IMR-90 (cell line): ENCODE measurements at regions not wholly inside any gene's neighbourhood (a gene's known extent, or its start where the extent isn't known, plus 50 kb on each side); places are given as distances from the start of the nearest gene placed in this dataset.

ENCODE experiments used
- ATAC-seq: fragments of 200-7000 bp; cut with Tn5 transposase; 2 replicates; pipeline ENCODE4 v1.9.1; 2020; ENCODE audit warnings: low read depth, mild to moderate bottlenecking, moderate library complexity
- BruUV-seq: library from RNA; stranded (reverse); fragments of 400-500 nt; replicated peaks from 2 replicates; lab custom pipeline; 2021; lab: Mats Ljungman, UMichigan
- CTCF ChIA-PET: fragments of 300-600 bp; formaldehyde crosslinking; extraction: SDS; loops from one replicate; lab custom pipeline; 2021; ENCODE audit warnings: antibody characterized with exemption; lab: Yijun Ruan, JAX
- POLR2A ChIA-PET: fragments of 300-600 bp; sonication (Branson Sonifier 250); formaldehyde crosslinking; loops from one replicate; lab custom pipeline; 2022; ENCODE audit warnings: antibody characterized with exemption; ENCODE audit not compliant: unreplicated experiment; lab: Charles Lee
- DNase-seq: peaks from one replicate; pipeline ENCODE4 v3.0.0; 2013
- H2AFZ ChIP-seq: replicated peaks from 2 replicates; pipeline ENCODE3; 2013; ENCODE audit warnings: low read length, mild to moderate bottlenecking; ENCODE audit not compliant: poor library complexity
- H2AK5ac ChIP-seq: 2 replicates; pipeline ENCODE4 v1.6.1; 2013; ENCODE audit warnings: low read depth, low read length, inconsistent platforms
- H2AK9ac ChIP-seq: replicated peaks from 2 replicates; pipeline ENCODE3; 2013; ENCODE audit warnings: mild to moderate bottlenecking, low read depth, low read length, moderate library complexity; ENCODE audit not compliant: poor library complexity
- H2BK120ac ChIP-seq: 2 replicates; pipeline ENCODE4 v1.6.1; 2013; ENCODE audit warnings: low read depth, low read length, inconsistent platforms
- H2BK15ac ChIP-seq: 3 replicates; pipeline ENCODE4 v1.6.1; 2013; ENCODE audit warnings: low read depth, low read length, inconsistent platforms
- H2BK20ac ChIP-seq: 2 replicates; pipeline ENCODE4 v1.6.1; 2013; ENCODE audit warnings: low read depth, mild to moderate bottlenecking, inconsistent platforms, low read length, moderate library complexity
- H2BK5ac ChIP-seq: 2 replicates; pipeline ENCODE4 v1.6.1; 2013; ENCODE audit warnings: mild to moderate bottlenecking, low read depth, low read length, inconsistent platforms; ENCODE audit not compliant: poor library complexity, severe bottlenecking
- H3K14ac ChIP-seq: replicated peaks from 2 replicates; pipeline ENCODE4 v1.6.1; 2013; ENCODE audit warnings: low read depth, low read length, inconsistent platforms
- H3K18ac ChIP-seq: 2 replicates; pipeline ENCODE4 v1.6.1; 2013; ENCODE audit warnings: low read depth, low read length, control low read depth
- H3K23ac ChIP-seq: 2 replicates; pipeline ENCODE4 v1.6.1; 2013; ENCODE audit warnings: low read depth, low read length, inconsistent platforms
- H3K27ac ChIP-seq: 2 replicates; pipeline ENCODE4 v1.5.1; 2013; ENCODE audit warnings: mild to moderate bottlenecking, control low read depth, low read length; ENCODE audit not compliant: insufficient read depth
- H3K27me3 ChIP-seq: 2 replicates; pipeline ENCODE4 v1.6.1; 2013; ENCODE audit warnings: low read length; ENCODE audit not compliant: control insufficient read depth, insufficient read depth
- H3K36me3 ChIP-seq: 2 replicates; pipeline ENCODE4 v1.6.1; 2013; ENCODE audit warnings: low read length, mixed read lengths; ENCODE audit not compliant: control insufficient read depth, insufficient read depth
- H3K4ac ChIP-seq: 2 replicates; pipeline ENCODE4 v1.6.1; 2013; ENCODE audit warnings: low read depth, low read length, inconsistent platforms
- H3K4me1 ChIP-seq: 2 replicates; pipeline ENCODE4 v1.6.1; 2013; ENCODE audit warnings: low read length, mixed read lengths; ENCODE audit not compliant: control insufficient read depth, insufficient read depth
- H3K4me2 ChIP-seq: 2 replicates; pipeline ENCODE4 v1.6.1; 2013; ENCODE audit warnings: low read depth, mild to moderate bottlenecking, control low read depth, low read length, moderate library complexity
- H3K4me3 ChIP-seq: 2 replicates; pipeline ENCODE4 v1.5.1; 2013; ENCODE audit warnings: low read depth, mild to moderate bottlenecking, control low read depth, low read length, moderate library complexity; ENCODE audit not compliant: insufficient read depth
- H3K56ac ChIP-seq: 2 replicates; pipeline ENCODE4 v1.6.1; 2013; ENCODE audit warnings: low read length, inconsistent platforms; ENCODE audit not compliant: insufficient read depth; ENCODE audit errors: extremely low read depth
- H3K79me1 ChIP-seq, 2 experiments: 2 replicates each; pipeline ENCODE4 v1.6.1; 2013; ENCODE audit warnings: low read length in 2 of 2, inconsistent platforms in 1 of 2, low read depth in 1 of 2
- H3K9ac ChIP-seq: 2 replicates; pipeline ENCODE4 v1.6.1; 2013; ENCODE audit warnings: low read depth, low read length, control low read depth
- H3K9me1 ChIP-seq: 2 replicates; pipeline ENCODE4 v1.6.1; 2013; ENCODE audit warnings: low read length, inconsistent platforms; ENCODE audit not compliant: insufficient read depth
- H3K9me3 ChIP-seq: 2 replicates; pipeline ENCODE4 v1.6.1; 2013; ENCODE audit warnings: low read length; ENCODE audit not compliant: control insufficient read depth, insufficient read depth
- H4K20me1 ChIP-seq: 2 replicates; pipeline ENCODE4 v1.6.1; 2013; ENCODE audit warnings: low read length, inconsistent platforms; ENCODE audit not compliant: insufficient read depth
- H4K5ac ChIP-seq: 2 replicates; pipeline ENCODE4 v1.6.1; 2013; ENCODE audit warnings: mild to moderate bottlenecking, low read depth, low read length, control low read depth
- H4K8ac ChIP-seq, 2 experiments: 2 replicates each; pipeline ENCODE4 v1.6.1; 2013; ENCODE audit warnings: low read depth in 2 of 2, low read length in 2 of 2, control low read depth in 1 of 2, inconsistent platforms in 1 of 2
- H4K91ac ChIP-seq: 2 replicates; pipeline ENCODE4 v1.6.1; 2013; ENCODE audit warnings: low read depth, low read length, inconsistent platforms; ENCODE audit not compliant: insufficient read depth
- BHLHE40 ChIP-seq: fragments of 150-350 bp; IDR thresholded peaks from 2 replicates; pipeline ENCODE4 v1.6.1; 2016; ENCODE audit warnings: mild to moderate bottlenecking, low read depth, low read length
- CEBPB ChIP-seq: IDR thresholded peaks from 2 replicates; pipeline ENCODE4 v1.6.1; 2012; ENCODE audit warnings: low read depth, low read length, improper control_type of control experiment
- CHD1 ChIP-seq: IDR thresholded peaks from 2 replicates; pipeline ENCODE4 v1.6.1; 2012; ENCODE audit warnings: low read depth, low read length, improper control_type of control experiment
- FOS ChIP-seq: fragments of 150-350 bp; IDR thresholded peaks from 2 replicates; pipeline ENCODE4 v1.6.1; 2016; ENCODE audit warnings: low read depth, low read length
- MAFK ChIP-seq: IDR thresholded peaks from 2 replicates; pipeline ENCODE4 v1.6.1; 2012; ENCODE audit warnings: low read depth, low read length, improper control_type of control experiment
- MAZ ChIP-seq: IDR thresholded peaks from 2 replicates; pipeline ENCODE4 v1.6.1; 2012; ENCODE audit warnings: low read depth, mild to moderate bottlenecking, low read length, improper control_type of control experiment, moderate library complexity, borderline replicate concordance
- MXI1 ChIP-seq: IDR thresholded peaks from 2 replicates; pipeline ENCODE4 v1.6.1; 2012; ENCODE audit warnings: low read depth, mild to moderate bottlenecking, low read length, moderate library complexity, borderline replicate concordance
- NFE2L2 ChIP-seq: fragments of 150-350 bp; IDR thresholded peaks from 2 replicates; pipeline ENCODE4 v1.6.1; 2016; ENCODE audit warnings: low read depth, mild to moderate bottlenecking, low read length
- POLR2A ChIP-seq: IDR thresholded peaks from 2 replicates; pipeline ENCODE4 v1.6.1; 2012; ENCODE audit warnings: mild to moderate bottlenecking, low read depth, low read length
- RAD21 ChIP-seq: IDR thresholded peaks from 2 replicates; pipeline ENCODE4 v1.6.1; 2012; ENCODE audit warnings: low read length, improper control_type of control experiment
- RCOR1 ChIP-seq: IDR thresholded peaks from 2 replicates; pipeline ENCODE4 v1.6.1; 2012; ENCODE audit warnings: mild to moderate bottlenecking, low read length, improper control_type of control experiment; ENCODE audit not compliant: insufficient replicate concordance
- RFX5 ChIP-seq: IDR thresholded peaks from 2 replicates; pipeline ENCODE4 v1.8.0; 2012; ENCODE audit warnings: low read depth, mild to moderate bottlenecking, low read length, moderate library complexity
- SMC3 ChIP-seq: fragments of 150-350 bp; IDR thresholded peaks from 2 replicates; pipeline ENCODE4 v1.6.1; 2016; ENCODE audit warnings: low read depth, mild to moderate bottlenecking, antibody characterized with exemption, low read length, moderate library complexity
- USF2 ChIP-seq: fragments of 150-350 bp; IDR thresholded peaks from 2 replicates; pipeline ENCODE4 v1.6.1; 2017; ENCODE audit warnings: mild to moderate bottlenecking, antibody characterized with exemption, low read length, low read depth
- WGBS, 2 experiments: methylation state at CpG; one replicate each; pipeline versions ENCODE4 v1.1.5 to v1.1.7; 2013; ENCODE audit warnings: missing lambda C conversion rate in 2 of 2; ENCODE audit not compliant: insufficient read length in 1 of 2; ENCODE audit errors: extremely low coverage in 2 of 2; 5-methylcytosine and 5-hydroxymethylcytosine counted together
- dilution Hi-C: fragments of 300-500 bp; cut with HindIII; formaldehyde crosslinking; loops from one replicate; pipeline ENCODE4 v1.14.3; 2018; ENCODE audit warnings: low sequenced_read_pairs; ENCODE audit not compliant: unreplicated experiment
- in situ Hi-C: fragments of 300-500 bp; cut with MboI; formaldehyde crosslinking; loops from 3 replicates; pipeline ENCODE4 v1.14.3; 2019; ENCODE audit warnings: low sequenced_read_pairs, inconsistent platforms, mixed read lengths
- intact Hi-C: fragments of 100-400 bp; cut with micrococcal nuclease; formaldehyde crosslinking; loops from 2 replicates; pipeline ENCODE4 v1.10.0; 2022
- TF ChIP-seq, protein P1 (sequence below): fragments of 150-350 bp; IDR thresholded peaks from 2 replicates; pipeline ENCODE4 v1.6.1; 2016; ENCODE audit warnings: low read depth, mild to moderate bottlenecking, low read length, moderate library complexity, borderline replicate concordance
- TF ChIP-seq, protein P2 (sequence below): conservative IDR thresholded peaks from 2 replicates; pipeline ENCODE4 v1.5.1; 2012; ENCODE audit warnings: mild to moderate bottlenecking, low read depth, low read length, improper control_type of control experiment

- no peaks in the 10 kb centered on the region for H3K36me3 ChIP-seq
- no peak overlapping the region for H4K5ac ChIP-seq
- peaks cover 5% of the 10 kb centered on the region; the same call in 1 of the 2 replicates for H3K4me1 ChIP-seq
- H3K9ac ChIP-seq = no peak overlapping the region
- 100% methylated on average over 1 of the region's 14 CpGs; no CpG with 5 or more reads in 1 of the 2 experiments for WGBS, 2 experiments
- no peak overlapping the region for H2AFZ ChIP-seq
- H3K56ac ChIP-seq = no peak overlapping the region
- CTCF ChIA-PET = no interaction called here
- no peak overlapping the region for H2BK120ac ChIP-seq
- no peak overlapping the region for H2AK5ac ChIP-seq
- POLR2A ChIA-PET = no interaction called here
- intact Hi-C loops (no loop called here), in situ Hi-C loops (no loop called here), dilution Hi-C loops (no loop called here)
- no peak overlapping the region for H2BK15ac ChIP-seq
- peaks cover 16% of the 10 kb centered on the region for H3K9me1 ChIP-seq
- no peak overlapping the region for H3K18ac ChIP-seq
- no peak overlapping the region for H4K91ac ChIP-seq
- H3K27me3 ChIP-seq = no peaks in the 10 kb centered on the region
- BruUV-seq = no TSS peak
- no peak overlapping the region for H3K27ac ChIP-seq
- no peak overlapping the region for H3K4ac ChIP-seq
- 0 out of 2 replicates have a peak, but pooled peaks cover 4% of the 10 kb centered on the region for H4K20me1 ChIP-seq
- H4K8ac ChIP-seq = no peak overlapping the region
- H3K14ac ChIP-seq = no peak overlapping the region
- H3K79me1 ChIP-seq = no peaks in the 10 kb centered on the region
- no peak overlapping the region for H3K4me3 ChIP-seq
- no peak for DNase-seq
- no peak overlapping the region for H2BK5ac ChIP-seq
- no peak overlapping the region for H2AK9ac ChIP-seq
- no peak overlapping the region for H2BK20ac ChIP-seq
- H3K9me3 ChIP-seq = peaks cover 3% of the 10 kb centered on the region; the same call in 1 of the 2 replicates
- no peak for TF ChIP-seq POLR2A
- TF ChIP-seq FOS = no peak
- no peak for TF ChIP-seq MXI1
- no peak for TF ChIP-seq BHLHE40
- TF ChIP-seq RCOR1 = no peak
- TF ChIP-seq, protein P1, sequence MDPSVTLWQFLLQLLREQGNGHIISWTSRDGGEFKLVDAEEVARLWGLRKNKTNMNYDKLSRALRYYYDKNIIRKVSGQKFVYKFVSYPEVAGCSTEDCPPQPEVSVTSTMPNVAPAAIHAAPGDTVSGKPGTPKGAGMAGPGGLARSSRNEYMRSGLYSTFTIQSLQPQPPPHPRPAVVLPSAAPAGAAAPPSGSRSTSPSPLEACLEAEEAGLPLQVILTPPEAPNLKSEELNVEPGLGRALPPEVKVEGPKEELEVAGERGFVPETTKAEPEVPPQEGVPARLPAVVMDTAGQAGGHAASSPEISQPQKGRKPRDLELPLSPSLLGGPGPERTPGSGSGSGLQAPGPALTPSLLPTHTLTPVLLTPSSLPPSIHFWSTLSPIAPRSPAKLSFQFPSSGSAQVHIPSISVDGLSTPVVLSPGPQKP = no peak
- TF ChIP-seq, protein P2, sequence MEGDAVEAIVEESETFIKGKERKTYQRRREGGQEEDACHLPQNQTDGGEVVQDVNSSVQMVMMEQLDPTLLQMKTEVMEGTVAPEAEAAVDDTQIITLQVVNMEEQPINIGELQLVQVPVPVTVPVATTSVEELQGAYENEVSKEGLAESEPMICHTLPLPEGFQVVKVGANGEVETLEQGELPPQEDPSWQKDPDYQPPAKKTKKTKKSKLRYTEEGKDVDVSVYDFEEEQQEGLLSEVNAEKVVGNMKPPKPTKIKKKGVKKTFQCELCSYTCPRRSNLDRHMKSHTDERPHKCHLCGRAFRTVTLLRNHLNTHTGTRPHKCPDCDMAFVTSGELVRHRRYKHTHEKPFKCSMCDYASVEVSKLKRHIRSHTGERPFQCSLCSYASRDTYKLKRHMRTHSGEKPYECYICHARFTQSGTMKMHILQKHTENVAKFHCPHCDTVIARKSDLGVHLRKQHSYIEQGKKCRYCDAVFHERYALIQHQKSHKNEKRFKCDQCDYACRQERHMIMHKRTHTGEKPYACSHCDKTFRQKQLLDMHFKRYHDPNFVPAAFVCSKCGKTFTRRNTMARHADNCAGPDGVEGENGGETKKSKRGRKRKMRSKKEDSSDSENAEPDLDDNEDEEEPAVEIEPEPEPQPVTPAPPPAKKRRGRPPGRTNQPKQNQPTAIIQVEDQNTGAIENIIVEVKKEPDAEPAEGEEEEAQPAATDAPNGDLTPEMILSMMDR = no peak
- no peak for TF ChIP-seq USF2
- no peak for TF ChIP-seq MAZ
- no peak for TF ChIP-seq CHD1
- TF ChIP-seq RAD21 = no peak
- TF ChIP-seq RFX5 = no peak
- no peak for TF ChIP-seq SMC3
- no peak for TF ChIP-seq NFE2L2
- TF ChIP-seq CEBPB = no peak
- no peak for TF ChIP-seq MAFK
- ATAC-seq = no peak
- no peak overlapping the region for H3K4me2 ChIP-seq
- no peak overlapping the region for H3K23ac ChIP-seq
Observed at GRCh38 chr22:26806445-26807175, 149.2 kb downstream of the MIAT start.
